CD14-positive monocyte (primary cell): ENCODE measurements at regions not wholly inside any gene's neighbourhood (a gene's known extent, or its start where the extent isn't known, plus 50 kb on each side); places are given as distances from the start of the nearest gene placed in this dataset.

Source experiments
- DNase-seq, 3 donors: peaks; one replicate each; pipeline ENCODE4 v3.0.0-alpha.2; 2011 to 2022
- H2AFZ ChIP-seq: 2 replicates; pipeline ENCODE4 v1.6.0; 2012; ENCODE audit warnings: mild to moderate bottlenecking, low read depth, low read length, inconsistent platforms; ENCODE audit not compliant: insufficient read depth, poor library complexity, severe bottlenecking
- H3K27ac ChIP-seq, 2 donors: 1 replicate in 1 of 2; 2 replicates in 1 of 2; pipeline ENCODE4 v1.5.1; 2012 to 2013; ENCODE audit warnings: low read length in 2 of 2, control low read depth in 1 of 2, inconsistent platforms in 1 of 2, low read depth in 1 of 2, mild to moderate bottlenecking in 1 of 2
- H3K27me3 ChIP-seq, 2 donors: one replicate each; pipeline versions ENCODE4 v1.6.0 to v1.6.1; 2011 to 2013; ENCODE audit warnings: low read length in 2 of 2; ENCODE audit not compliant: control insufficient read depth in 2 of 2, insufficient read depth in 2 of 2
- H3K36me3 ChIP-seq, 2 donors: replicated peaks in 1 of 2; 1 replicate in 1 of 2; 2 replicates in 1 of 2; pipeline versions ENCODE4 v1.5.1 to v1.6.1; 2012 to 2013; ENCODE audit warnings: low read length in 2 of 2, control low read depth in 1 of 2, inconsistent platforms in 1 of 2, mild to moderate bottlenecking in 1 of 2; ENCODE audit not compliant: insufficient read depth in 2 of 2, control insufficient read depth in 1 of 2
- H3K4me1 ChIP-seq, 2 donors: 1 replicate in 1 of 2; 2 replicates in 1 of 2; pipeline versions ENCODE4 v1.5.1 to v1.6.1; 2012 to 2013; ENCODE audit warnings: low read length in 2 of 2, control low read depth in 1 of 2, inconsistent platforms in 1 of 2, mild to moderate bottlenecking in 1 of 2, moderate library complexity in 1 of 2; ENCODE audit not compliant: insufficient read depth in 2 of 2, control insufficient read depth in 1 of 2
- H3K4me2 ChIP-seq: replicated peaks from 2 replicates; pipeline ENCODE3; 2012; ENCODE audit warnings: low read length, moderate library complexity, mild to moderate bottlenecking; ENCODE audit not compliant: poor library complexity, severe bottlenecking; ENCODE audit errors: extremely low read depth
- H3K4me3 ChIP-seq, 3 experiments: fragments of 200-600 bp in 1 of 3; sonication (generic) in 1 of 3; replicated peaks in 1 of 3; 1 replicate in 2 of 3; 2 replicates in 1 of 3; pipeline ENCODE4 v1.5.1; 2011 to 2013; ENCODE audit warnings: low read length in 3 of 3, mild to moderate bottlenecking in 3 of 3, control low read depth in 2 of 3, low read depth in 2 of 3, inconsistent platforms in 1 of 3, moderate library complexity in 1 of 3
- H3K79me2 ChIP-seq: 2 replicates; pipeline ENCODE4 v1.6.0; 2012; ENCODE audit warnings: mild to moderate bottlenecking, control low read depth, inconsistent platforms, low read length, moderate library complexity; ENCODE audit not compliant: insufficient read depth
- H3K9ac ChIP-seq: 2 replicates; pipeline ENCODE4 v1.6.0; 2017; ENCODE audit warnings: low read length, mild to moderate bottlenecking; ENCODE audit not compliant: insufficient read depth, poor library complexity, severe bottlenecking
- H3K9me3 ChIP-seq, 2 donors: replicated peaks in 1 of 2; 1 replicate in 1 of 2; 2 replicates in 1 of 2; pipeline versions ENCODE4 v1.5.1 to v1.6.1; 2012 to 2013; ENCODE audit warnings: low read length in 2 of 2, control low read depth in 1 of 2; ENCODE audit not compliant: control insufficient read depth in 1 of 2, insufficient read depth in 1 of 2
- H4K20me1 ChIP-seq: 2 replicates; pipeline ENCODE4 v1.6.0; 2012; ENCODE audit warnings: mild to moderate bottlenecking, low read length, control low read depth, moderate library complexity; ENCODE audit not compliant: insufficient read depth
- H3K27ac Mint-ChIP-seq, 7 donors: one replicate each; pipeline ENCODE4 v1.8.0; 2020; ENCODE audit warnings: mild to moderate bottlenecking in 7 of 7, mixed read lengths in 7 of 7, moderate library complexity in 6 of 7, inconsistent platforms in 2 of 7
- H3K27me3 Mint-ChIP-seq, 3 donors: one replicate each; pipeline ENCODE4 v1.8.0; 2021 to 2022; ENCODE audit warnings: low read depth in 3 of 3, mild to moderate bottlenecking in 3 of 3, mixed read lengths in 3 of 3, moderate library complexity in 3 of 3, inconsistent platforms in 1 of 3
- H3K36me3 Mint-ChIP-seq, 2 donors: one replicate each; pipeline ENCODE4 v1.8.0; 2020; ENCODE audit warnings: mixed read lengths in 2 of 2, inconsistent platforms in 1 of 2, mild to moderate bottlenecking in 1 of 2
- H3K4me1 Mint-ChIP-seq: one replicate; pipeline ENCODE4 v1.8.0; 2020; ENCODE audit warnings: mild to moderate bottlenecking, mixed read lengths
- H3K4me3 Mint-ChIP-seq, 2 donors: one replicate each; pipeline ENCODE4 v1.8.0; 2020; ENCODE audit warnings: mild to moderate bottlenecking in 2 of 2, mixed read lengths in 2 of 2, moderate library complexity in 1 of 2
- H3K9me3 Mint-ChIP-seq, 7 donors: one replicate each; pipeline ENCODE4 v1.8.0; 2020 to 2022; ENCODE audit warnings: mixed read lengths in 7 of 7, mild to moderate bottlenecking in 6 of 7, moderate library complexity in 6 of 7, inconsistent platforms in 2 of 7
- WGBS: methylation state at CpG from one replicate; pipeline ENCODE4 v1.1.5; 2013; ENCODE audit warnings: missing lambda C conversion rate; ENCODE audit not compliant: insufficient coverage; 5-methylcytosine and 5-hydroxymethylcytosine counted together
- intact Hi-C, 2 donors: fragments of 100-400 bp; cut with micrococcal nuclease; formaldehyde crosslinking; loops; one replicate each; pipeline versions ENCODE4 v1.15.0 to v1.15.1; 2023
- TF ChIP-seq, protein P1 (sequence below): fragments of 200-600 bp; IDR thresholded peaks from one replicate; pipeline ENCODE4 v1.8.0; 2022; ENCODE audit warnings: antibody characterized with exemption, mild to moderate bottlenecking

DNA sequence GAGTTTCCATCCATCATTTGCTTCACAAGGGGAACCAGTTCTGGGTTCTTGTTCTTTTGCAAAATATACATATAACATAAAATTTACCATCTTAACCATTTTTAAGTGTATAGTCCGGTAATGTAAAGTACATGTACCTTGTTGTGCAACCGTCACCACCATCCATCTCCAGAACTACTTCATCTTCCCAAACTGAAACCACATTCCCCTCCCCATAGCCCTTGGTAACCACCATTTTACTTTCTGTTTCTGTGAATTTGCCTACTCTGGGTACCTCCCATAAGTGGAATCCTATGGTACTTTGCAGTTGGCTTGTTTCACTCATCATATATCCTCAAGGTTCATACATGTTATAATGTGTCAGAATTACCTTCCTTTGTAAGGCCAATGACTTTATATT is 70.3 kb upstream of the DSP start:
- TF ChIP-seq, protein P1, sequence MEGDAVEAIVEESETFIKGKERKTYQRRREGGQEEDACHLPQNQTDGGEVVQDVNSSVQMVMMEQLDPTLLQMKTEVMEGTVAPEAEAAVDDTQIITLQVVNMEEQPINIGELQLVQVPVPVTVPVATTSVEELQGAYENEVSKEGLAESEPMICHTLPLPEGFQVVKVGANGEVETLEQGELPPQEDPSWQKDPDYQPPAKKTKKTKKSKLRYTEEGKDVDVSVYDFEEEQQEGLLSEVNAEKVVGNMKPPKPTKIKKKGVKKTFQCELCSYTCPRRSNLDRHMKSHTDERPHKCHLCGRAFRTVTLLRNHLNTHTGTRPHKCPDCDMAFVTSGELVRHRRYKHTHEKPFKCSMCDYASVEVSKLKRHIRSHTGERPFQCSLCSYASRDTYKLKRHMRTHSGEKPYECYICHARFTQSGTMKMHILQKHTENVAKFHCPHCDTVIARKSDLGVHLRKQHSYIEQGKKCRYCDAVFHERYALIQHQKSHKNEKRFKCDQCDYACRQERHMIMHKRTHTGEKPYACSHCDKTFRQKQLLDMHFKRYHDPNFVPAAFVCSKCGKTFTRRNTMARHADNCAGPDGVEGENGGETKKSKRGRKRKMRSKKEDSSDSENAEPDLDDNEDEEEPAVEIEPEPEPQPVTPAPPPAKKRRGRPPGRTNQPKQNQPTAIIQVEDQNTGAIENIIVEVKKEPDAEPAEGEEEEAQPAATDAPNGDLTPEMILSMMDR, result no peak
- H3K4me2 ChIP-seq, result no peak overlapping the region
- Mint-ChIP-seq H3K27ac (peak overlapping the region in 1 of 7 donors; percentile 23), H3K4me1 (peaks cover 24% of the 10 kb centered on the region), H3K9me3 (peaks cover 0 to 1% (median 0%) of the 10 kb centered on the region in 7 donors), H3K27me3 (peaks cover 0 to 4% (median 2%) of the 10 kb centered on the region in 3 donors), H3K4me3 (no peak overlapping the region), H3K36me3 (no peaks in the 10 kb centered on the region)
- H2AFZ ChIP-seq, result no peak overlapping the region
- intact Hi-C loops, result no loop called here
- H3K9me3 ChIP-seq, result no peaks in the 10 kb centered on the region
- H3K4me1 ChIP-seq, result peaks cover 14% of the 10 kb centered on the region in 2 donors
- no peak overlapping the region for H3K4me3 ChIP-seq
- H3K36me3 ChIP-seq, result no peaks in the 10 kb centered on the region
- no CpG with 5 or more reads among the region's 2 CpGs for WGBS
- no peaks in the 10 kb centered on the region for H3K27me3 ChIP-seq
- no peak overlapping the region for H3K9ac ChIP-seq
- peak in 1 of 3 donors; percentile 8 for DNase-seq
- no peak overlapping the region for H3K27ac ChIP-seq
- H4K20me1 ChIP-seq, result no peaks in the 10 kb centered on the region
- no peaks in the 10 kb centered on the region for H3K79me2 ChIP-seq

DNA sequence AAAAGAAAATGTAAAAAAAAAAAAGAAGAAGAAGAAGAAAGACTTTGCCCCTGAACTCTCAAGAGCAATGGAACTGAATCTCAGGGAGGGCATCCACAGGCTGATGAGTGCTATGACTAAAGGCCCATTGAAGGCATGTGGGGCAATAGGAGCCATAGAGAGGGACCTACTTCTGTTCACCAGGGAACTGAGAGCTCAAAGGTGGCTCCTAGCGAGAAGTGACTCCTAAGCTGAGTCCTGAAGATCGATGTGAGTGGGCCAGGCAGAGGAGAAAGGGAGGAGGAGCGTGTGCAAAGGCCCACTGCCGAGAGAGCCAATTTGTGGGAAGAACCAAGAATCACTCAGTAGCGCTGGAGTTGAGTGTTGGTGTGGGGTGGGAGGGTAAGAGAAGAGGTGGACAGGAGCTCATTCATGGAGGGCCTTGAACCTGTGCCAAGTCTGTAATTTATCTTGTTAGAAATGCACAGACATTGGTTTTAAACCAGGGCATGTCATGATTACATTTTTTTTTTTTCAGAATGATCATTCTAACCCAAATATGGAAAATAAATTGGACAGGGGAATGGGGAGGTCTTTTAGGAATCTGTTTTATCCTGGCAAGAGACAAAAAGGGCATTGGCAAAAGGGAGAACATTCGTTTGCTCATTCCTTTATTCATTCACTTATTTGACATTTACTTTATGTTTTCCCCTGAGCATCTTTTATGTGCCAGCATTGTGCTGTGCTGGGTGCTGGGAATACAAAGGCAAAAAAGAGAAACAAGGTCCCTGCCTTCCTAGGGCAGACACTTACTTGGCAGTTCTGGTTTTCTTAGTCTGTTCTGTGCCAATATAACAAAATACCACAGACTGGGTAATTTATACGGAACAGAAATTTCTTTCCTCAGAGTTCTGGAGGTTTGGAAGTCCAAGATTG is 67.4 kb upstream of the DSP start:
- H3K9ac ChIP-seq, result no peak overlapping the region
- 98% methylated on average over 5 of the region's 7 CpGs for WGBS
- H3K9me3 ChIP-seq, result no peaks in the 10 kb centered on the region
- H3K79me2 ChIP-seq, result no peaks in the 10 kb centered on the region
- H3K36me3 ChIP-seq, result no peaks in the 10 kb centered on the region
- H3K36me3 Mint-ChIP-seq, result no peaks in the 10 kb centered on the region
- no peak overlapping the region for H3K4me2 ChIP-seq
- H2AFZ ChIP-seq, result no peak overlapping the region
- DNase-seq, result no peak
- H3K4me3 ChIP-seq, result no peak overlapping the region
- peaks cover 5 to 6% of the 10 kb centered on the region in 2 donors for H3K4me1 ChIP-seq
- H3K4me1 Mint-ChIP-seq, result peaks cover 10% of the 10 kb centered on the region
- TF ChIP-seq, protein P1, result no peak
- no peaks in the 10 kb centered on the region for H3K27me3 ChIP-seq
- H3K4me3 Mint-ChIP-seq, result no peak overlapping the region
- intact Hi-C loops, result no loop called here
- peaks cover 2 to 3% (median 2%) of the 10 kb centered on the region in 3 donors for H3K27me3 Mint-ChIP-seq
- no peak overlapping the region for H3K27ac ChIP-seq
- H3K27ac Mint-ChIP-seq, result peak overlapping the region in 1 of 7 donors; percentile 64
- H3K9me3 Mint-ChIP-seq, result peaks cover 0 to 1% (median 0%) of the 10 kb centered on the region in 7 donors
- H4K20me1 ChIP-seq, result no peaks in the 10 kb centered on the region
